Stimulated activated CD4-positive, alpha-beta T cell treated with anti-CD3 and anti-CD28 coated beads, Interleukin-12 subunit alpha, Interleukin-12 subunit beta, amount 100 ng/mL, for 48 hours (primary cell): ENCODE measurements at regions not wholly inside any gene's neighbourhood (a gene's known extent, or its start where the extent isn't known, plus 50 kb on each side); places are given as distances from the start of the nearest gene placed in this dataset.
A peak's percentile ranks its signal among the peaks of the same experiment; 100 is the strongest.
"Not testable (repeated sequence)": the region's sequence is repeated elsewhere in the genome, so short reads cannot be mapped to it uniquely, and the experiment has no call there.

Source experiments
- DNase-seq, 3 donors: peaks; one replicate each; pipeline ENCODE4 v3.0.0-alpha.2; 2020; ENCODE audit warnings: low read depth in 2 of 3, low spot score in 1 of 3

DNA sequence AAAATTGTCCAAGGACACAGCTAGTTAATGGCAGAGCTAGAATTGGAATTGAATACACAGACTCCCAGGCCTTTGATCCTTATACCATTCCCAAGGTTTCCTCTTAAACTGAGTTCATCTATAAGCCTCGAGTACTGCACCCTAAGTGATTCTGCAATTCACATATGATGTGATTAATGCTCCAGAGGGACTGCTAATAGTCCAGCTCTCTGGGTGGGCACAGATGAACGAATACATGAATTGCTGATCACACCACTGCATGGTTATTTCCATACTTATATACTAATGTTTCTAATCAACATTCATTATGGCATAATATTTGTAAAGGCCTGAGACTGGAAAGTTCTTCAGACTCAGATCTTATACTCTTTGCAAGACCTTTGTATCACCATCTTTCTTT is 101.8 kb downstream of the NUFIP1 start:
- DNase-seq: no peak

- no peak for DNase-seq
These were observed 105.1 kb downstream of the NUFIP1 start for GRCh38 chr13:44884076-44884729.

DNA sequence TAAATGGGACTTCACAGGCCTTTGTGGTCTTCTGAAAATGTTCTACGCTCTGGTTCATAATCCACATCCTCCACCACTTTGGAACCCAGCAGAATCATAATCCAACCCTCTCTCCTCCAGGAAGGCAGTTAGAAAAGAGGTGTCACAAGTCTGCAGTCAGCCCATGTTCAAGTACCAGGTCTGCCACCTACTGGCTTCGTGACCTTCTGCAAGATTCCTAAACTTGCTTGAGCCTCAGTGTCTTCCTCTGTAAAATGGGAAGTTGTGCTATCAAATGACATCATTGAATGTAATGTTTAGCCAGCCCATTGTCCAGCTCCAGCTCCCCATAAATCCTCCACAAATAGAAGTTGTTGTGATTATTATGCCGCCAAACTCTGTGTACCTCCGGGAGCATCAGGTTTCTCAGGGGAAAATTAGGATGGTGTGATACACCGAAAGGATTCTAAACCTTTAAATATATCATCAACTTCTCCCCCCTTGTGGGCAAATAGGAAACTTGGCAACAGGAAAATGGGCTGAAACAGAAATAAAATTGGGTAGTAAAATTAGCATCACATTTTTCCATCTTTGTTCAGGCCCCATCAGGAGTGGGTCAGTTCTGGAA is 109.7 kb downstream of the NUFIP1 start:
- peak in 1 of 3 donors; percentile 8 for DNase-seq

DNA sequence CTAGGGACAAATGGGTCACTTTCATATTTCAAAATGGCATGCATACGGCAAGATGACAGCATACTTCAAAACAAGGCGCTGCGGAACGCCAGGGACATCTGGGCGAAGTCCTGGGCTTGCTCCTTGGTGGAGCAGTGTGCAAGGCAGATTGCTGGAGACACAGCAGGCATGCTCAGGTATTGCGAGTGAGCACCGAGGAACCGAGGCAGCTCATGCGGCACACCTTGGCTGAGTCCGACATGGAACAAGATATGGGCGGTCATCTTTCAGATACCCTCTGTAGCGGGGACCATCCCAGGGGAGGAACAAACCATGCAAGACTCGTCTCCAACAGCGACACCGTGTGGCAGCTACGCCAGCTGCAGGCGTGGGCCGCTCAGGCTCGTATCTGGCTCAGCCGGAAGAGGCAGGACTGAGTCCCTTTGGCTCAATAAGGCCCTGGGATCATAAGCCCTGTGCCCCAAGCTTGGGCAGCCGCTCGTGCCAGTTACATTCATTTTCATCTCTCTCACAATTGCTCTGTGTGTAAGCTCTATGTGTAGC is 112.4 kb downstream of the NUFIP1 start:
- peak in 1 of 3 donors; percentile 9 for DNase-seq

- no peak for DNase-seq
These were observed 114.2 kb downstream of the NUFIP1 start for GRCh38 chr13:44874886-44875630.

- DNase-seq: no peak
These were observed 115.1 kb downstream of the NUFIP1 start for GRCh38 chr13:44874176-44874575.

DNA sequence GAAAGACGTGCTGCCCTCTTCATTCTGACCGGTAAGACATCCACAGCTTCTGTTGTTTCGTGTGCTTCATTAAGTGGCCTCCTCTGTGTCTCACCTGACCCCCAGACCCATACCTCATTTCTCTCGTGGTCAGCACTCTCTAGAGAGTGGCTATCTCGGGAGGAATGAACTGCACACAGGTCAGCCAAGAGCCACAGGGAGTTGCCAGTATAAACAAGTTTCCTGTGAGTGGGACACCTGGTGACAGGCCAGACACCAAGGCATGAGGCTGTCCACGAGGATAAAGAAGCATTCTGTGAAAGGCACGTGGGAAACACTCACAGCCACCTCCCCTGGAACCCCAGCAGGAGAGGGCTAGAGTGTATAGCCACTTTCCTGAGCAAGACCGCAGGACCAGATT is 115.8 kb downstream of the NUFIP1 start:
- DNase-seq: no peak

DNA sequence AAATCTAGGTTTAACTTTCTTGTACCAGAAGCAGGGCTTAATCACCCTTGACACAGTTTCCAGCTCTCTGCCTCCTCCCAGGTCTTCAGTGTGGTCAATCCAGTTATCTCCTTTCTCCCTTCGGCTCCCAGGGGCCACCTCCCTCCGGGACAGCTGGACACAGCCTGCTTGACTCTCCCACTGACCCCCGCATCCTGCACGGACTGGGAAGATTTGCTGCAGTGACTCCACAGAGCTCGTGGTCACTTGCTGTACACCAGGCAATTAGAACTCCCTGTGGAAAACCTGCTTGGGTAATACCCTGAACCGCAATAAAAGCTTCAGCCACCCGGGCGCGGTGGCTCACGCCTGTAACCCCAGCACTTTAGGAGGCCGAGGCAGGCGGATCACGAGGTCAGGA is 116.5 kb downstream of the NUFIP1 start:
- DNase-seq: no peak

GRCh38 chr13:44870456-44870929 is 118.8 kb downstream of the NUFIP1 start:
- DNase-seq: no peak

- no peak for DNase-seq
These were observed 120.1 kb downstream of the NUFIP1 start for GRCh38 chr13:44869167-44869566.

- peak in 1 of 3 donors; percentile 13 for DNase-seq
These were observed 120.9 kb downstream of the NUFIP1 start for GRCh38 chr13:44868397-44868796.

GRCh38 chr13:44867825-44868224 is 121.4 kb downstream of the NUFIP1 start:
- DNase-seq: no peak

GRCh38 chr13:44866411-44866911 is 122.8 kb downstream of the NUFIP1 start:
- no peak for DNase-seq

DNA sequence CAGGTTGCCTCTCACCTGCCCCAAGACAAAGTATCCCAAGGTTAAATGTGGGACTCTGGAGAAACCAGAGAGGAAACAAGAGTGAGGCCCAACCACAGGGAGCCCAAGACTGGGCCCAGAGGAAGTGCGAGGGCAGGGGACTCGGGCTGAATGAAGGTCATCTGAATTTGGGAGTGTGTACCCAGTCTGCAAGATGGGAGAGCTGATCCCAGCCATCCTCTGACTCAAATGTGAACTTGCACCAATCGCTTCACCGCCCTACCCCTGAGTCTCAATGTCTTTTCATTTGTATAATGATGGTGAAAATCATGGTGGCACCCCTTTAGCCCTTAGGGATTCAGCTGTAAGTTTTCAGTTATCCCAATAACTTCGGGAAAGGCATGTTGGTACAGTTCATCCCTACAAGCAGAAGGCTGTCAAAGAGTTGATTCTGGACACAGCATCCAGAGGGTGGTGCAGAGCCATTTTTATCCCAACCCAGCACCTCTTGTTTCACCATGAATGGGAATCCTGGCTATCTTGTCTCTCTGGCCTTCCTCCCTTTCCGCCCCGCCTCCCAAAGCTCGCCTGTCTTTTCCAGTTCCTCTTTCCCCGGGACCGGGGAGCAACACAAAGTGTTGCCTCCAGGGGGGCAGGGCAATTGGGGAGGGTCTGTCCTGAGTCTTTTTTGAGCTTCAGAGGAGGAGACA is 123.4 kb downstream of the NUFIP1 start:
- DNase-seq: no peak

DNA sequence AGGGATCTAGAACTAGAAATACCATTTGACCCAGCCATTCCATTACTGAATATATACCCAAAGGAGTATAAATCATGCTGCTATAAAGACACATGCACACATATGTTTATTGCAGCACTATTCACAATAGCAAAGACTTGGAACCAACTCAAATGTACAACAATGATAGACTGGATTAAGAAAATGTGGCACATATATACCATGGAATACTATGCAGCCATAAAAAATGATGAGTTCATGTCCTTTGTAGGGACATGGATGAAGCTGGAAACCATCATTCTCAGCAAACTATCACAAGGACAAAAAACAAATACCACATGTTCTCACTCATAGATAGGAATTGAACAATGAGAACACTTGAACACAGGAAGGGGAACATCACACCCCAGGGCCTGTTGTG is 125.6 kb downstream of the NUFIP1 start:
- DNase-seq: not testable (repeated sequence)

- DNase-seq: no peak
These were observed 128.8 kb downstream of the NUFIP1 start for GRCh38 chr13:44860454-44860853.

DNA sequence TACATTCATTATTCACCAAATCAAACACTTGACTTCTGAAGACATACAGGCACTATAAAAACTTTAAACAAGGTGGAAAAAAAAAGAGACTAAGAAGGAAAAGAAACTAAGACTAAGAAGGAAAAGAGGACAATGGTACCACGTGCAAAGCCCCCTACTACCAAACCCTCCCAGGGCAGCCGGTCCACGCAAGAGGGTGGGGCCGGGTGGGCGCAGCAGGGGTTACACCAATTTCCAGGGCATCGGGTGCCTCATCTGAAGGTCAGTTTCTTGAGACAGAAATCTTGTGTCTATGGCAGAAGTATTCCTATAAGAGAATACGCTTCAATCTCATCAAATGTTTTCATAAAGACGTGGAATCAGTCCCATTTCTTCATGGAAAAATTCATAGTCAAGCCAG is 131.5 kb downstream of the NUFIP1 start:
- DNase-seq: no peak

GRCh38 chr13:44857061-44857460 is 132.2 kb downstream of the NUFIP1 start:
- no peak for DNase-seq

DNA sequence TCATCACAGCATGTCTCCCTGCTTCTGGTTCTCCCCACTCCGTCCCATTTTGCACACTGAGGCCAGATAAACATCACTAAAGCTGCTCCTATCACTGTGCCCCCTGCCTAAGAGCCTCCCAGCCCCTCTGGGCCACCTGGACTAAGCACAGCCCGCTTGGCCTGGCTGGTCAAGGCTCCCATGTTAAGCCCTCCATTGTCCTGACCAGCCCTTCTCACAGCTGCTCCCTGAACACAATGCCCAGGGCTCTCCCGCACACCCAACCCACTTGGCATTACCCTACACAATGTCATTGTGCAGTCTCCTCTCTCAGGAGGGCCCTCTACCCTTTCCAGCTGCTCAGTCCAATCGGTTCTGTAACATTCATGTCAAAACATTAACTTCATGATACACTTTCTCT is 133.4 kb downstream of the NUFIP1 start:
- no peak for DNase-seq

GRCh38 chr13:44854313-44855060 is 134.8 kb downstream of the NUFIP1 start:
- no peak for DNase-seq
